ENCODE measurements at regions not wholly inside any gene's neighbourhood (a gene's known extent, or its start where the extent isn't known, plus 50 kb on each side); places are given as distances from the start of the nearest gene placed in this dataset.

DNA sequence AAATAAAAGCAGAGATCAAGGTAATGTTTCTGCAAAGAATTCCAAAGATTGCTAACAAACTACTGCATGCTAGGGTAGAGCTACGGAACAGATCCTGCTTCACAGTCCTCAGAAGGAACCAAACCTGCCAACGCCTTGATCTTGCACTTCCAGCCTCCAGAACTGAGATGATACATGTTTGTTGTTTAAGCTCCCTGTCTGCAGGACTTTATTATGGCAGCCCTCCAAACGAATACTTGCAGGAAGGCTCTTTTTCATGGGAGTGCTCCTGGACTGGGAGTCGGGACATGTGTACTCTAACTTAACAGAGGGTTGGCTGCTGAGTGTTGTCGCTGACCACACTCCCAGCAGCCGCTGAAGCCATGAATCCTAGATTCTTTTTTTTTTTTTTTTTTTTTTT lies 808.8 kb upstream of the EEF2KMT start:
- Histone ChIP-seq H3K4me1 (ENCODE audit: control insufficient read depth, insufficient read depth, low read length) (no peaks in the 10 kb centered on the region), H3K9me1 (ENCODE audit: insufficient read depth, low read length) (no peaks in the 10 kb centered on the region), H2AFZ (replicated peaks; ENCODE audit: low read length, poor library complexity) (no peak overlapping the region), H3K4ac (ENCODE audit: low read depth, low read length) (no peak overlapping the region), H3K36me3 (ENCODE audit: control insufficient read depth, insufficient read depth, low read length) (no peaks in the 10 kb centered on the region), H3K4me2 (ENCODE audit: low read depth, low read length) (no peak overlapping the region), H3K9me3 (ENCODE audit: control insufficient read depth, insufficient read depth, low read length) (peaks cover 25% of the 10 kb centered on the region), H4K20me1 (ENCODE audit: insufficient read depth, low read length) (no peaks in the 10 kb centered on the region), H4K91ac (ENCODE audit: insufficient read depth, low read depth, low read length) (no peak overlapping the region), H3K56ac (ENCODE audit: extremely low read depth, insufficient read depth, low read length) (no peak overlapping the region), H3K14ac (replicated peaks; ENCODE audit: low read depth, low read length) (no peak overlapping the region), H2BK20ac (ENCODE audit: low read depth, low read length) (no peak overlapping the region), H2BK5ac (ENCODE audit: low read depth, low read length, poor library complexity, severe bottlenecking) (no peak overlapping the region), H4K5ac (ENCODE audit: low read depth, low read length) (no peak overlapping the region), H3K9ac (ENCODE audit: low read depth, low read length) (no peak overlapping the region), H3K27ac (ENCODE audit: insufficient read depth, low read length) (no peak overlapping the region), H4K8ac (ENCODE audit: low read depth in 2 of 2, low read length in 2 of 2) (no peak overlapping the region), H3K79me1 (ENCODE audit: low read depth in 1 of 2, low read length in 2 of 2) (no peaks in the 10 kb centered on the region), H3K23ac (ENCODE audit: low read depth, low read length) (no peak overlapping the region), H2AK5ac (ENCODE audit: low read depth, low read length) (no peak overlapping the region), H2BK120ac (ENCODE audit: low read depth, low read length) (no peak overlapping the region), H3K27me3 (ENCODE audit: control insufficient read depth, insufficient read depth, low read length) (no peaks in the 10 kb centered on the region), H2AK9ac (replicated peaks; ENCODE audit: low read depth, low read length, poor library complexity) (no peak overlapping the region), H3K4me3 (ENCODE audit: insufficient read depth, low read depth, low read length) (no peak overlapping the region), H3K18ac (ENCODE audit: low read depth, low read length) (no peak overlapping the region), H2BK15ac (ENCODE audit: low read depth, low read length) (no peak overlapping the region)
- TF ChIP-seq FOS (IDR thresholded peaks at IDR 0.05; ENCODE audit: low read depth, low read length): no peak
- TF ChIP-seq, protein P1, sequence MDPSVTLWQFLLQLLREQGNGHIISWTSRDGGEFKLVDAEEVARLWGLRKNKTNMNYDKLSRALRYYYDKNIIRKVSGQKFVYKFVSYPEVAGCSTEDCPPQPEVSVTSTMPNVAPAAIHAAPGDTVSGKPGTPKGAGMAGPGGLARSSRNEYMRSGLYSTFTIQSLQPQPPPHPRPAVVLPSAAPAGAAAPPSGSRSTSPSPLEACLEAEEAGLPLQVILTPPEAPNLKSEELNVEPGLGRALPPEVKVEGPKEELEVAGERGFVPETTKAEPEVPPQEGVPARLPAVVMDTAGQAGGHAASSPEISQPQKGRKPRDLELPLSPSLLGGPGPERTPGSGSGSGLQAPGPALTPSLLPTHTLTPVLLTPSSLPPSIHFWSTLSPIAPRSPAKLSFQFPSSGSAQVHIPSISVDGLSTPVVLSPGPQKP (IDR thresholded peaks at IDR 0.05; ENCODE audit: borderline replicate concordance, low read depth, low read length): no peak
- no peak for TF ChIP-seq RFX5 (IDR thresholded peaks at IDR 0.05; ENCODE audit: low read depth, low read length)
- no peak for TF ChIP-seq POLR2A (IDR thresholded peaks at IDR 0.05; ENCODE audit: low read depth, low read length)
- in situ Hi-C loops (cut with MboI; ENCODE audit: low sequenced_read_pairs) (no loop called here), intact Hi-C loops (cut with micrococcal nuclease) (no loop called here), dilution Hi-C loops (cut with HindIII; ENCODE audit: low sequenced_read_pairs, unreplicated experiment) (no loop called here)
- BruUV-seq (replicated peaks): no TSS peak
- ChIA-PET POLR2A (ENCODE audit: unreplicated experiment) (no interaction called here), CTCF (no interaction called here)
- DNase-seq (no peak), ATAC-seq (ENCODE audit: low read depth) (no peak)
- no CpG with 5 or more reads among the region's 6 CpGs for WGBS, 2 experiments (ENCODE audit: extremely low coverage in 2 of 2, insufficient read length in 1 of 2)
